SK-N-SH (cell line): ENCODE measurements at regions not wholly inside any gene's neighbourhood (a gene's known extent, or its start where the extent isn't known, plus 50 kb on each side); places are given as distances from the start of the nearest gene placed in this dataset.

Experiments
- CTCF ChIA-PET: fragments of 300-600, 350-600 bp; formaldehyde crosslinking; extraction: SDS; loops from one replicate; lab custom pipeline; 2021; lab: Yijun Ruan, JAX
- POLR2A ChIA-PET: fragments of 350-600 bp; sonication (Branson Sonifier 250); formaldehyde crosslinking; extraction: SDS; loops from one replicate; lab custom pipeline; 2020; ENCODE audit warnings: antibody characterized with exemption, inconsistent platforms; lab: Yijun Ruan, JAX
- DNase-seq: peaks from one replicate; pipeline ENCODE4 v3.0.0; 2012
- H2AFZ ChIP-seq: fragments of 200-600 bp; sonication (generic); 2 replicates; pipeline ENCODE4 v1.8.1; 2016; ENCODE audit warnings: antibody characterized with exemption, mild to moderate bottlenecking, low read depth
- H3F3A ChIP-seq: fragments of 200-600 bp; sonication (generic); replicated peaks from 2 replicates; pipeline ENCODE3; 2016; ENCODE audit warnings: antibody characterized with exemption, mild to moderate bottlenecking; ENCODE audit not compliant: insufficient read depth
- H3K27ac ChIP-seq, 2 experiments: fragments of 200-500 bp in 1 of 2; fragments of 200-600 bp in 1 of 2; sonication (Bioruptor generic) in 1 of 2; sonication (generic), shearing (Covaris generic) in 1 of 2; 2 replicates each; pipeline versions ENCODE4 v1.5.1 to v1.6.1; 2014 to 2016; ENCODE audit warnings: low read depth in 2 of 2, inconsistent platforms in 1 of 2, low read length in 1 of 2, mild to moderate bottlenecking in 1 of 2, mixed read lengths in 1 of 2
- H3K27me3 ChIP-seq: fragments of 200-600 bp; sonication (generic), shearing (Covaris generic); 2 replicates; pipeline ENCODE4 v1.6.1; 2016; ENCODE audit warnings: mixed run types; ENCODE audit not compliant: insufficient read depth
- H3K36me3 ChIP-seq, 2 experiments: fragments of 200-500 bp in 1 of 2; fragments of 200-600 bp in 1 of 2; sonication (Bioruptor generic) in 1 of 2; sonication (generic) in 1 of 2; replicated peaks in 1 of 2; 2 replicates each; pipeline versions ENCODE3 to v1.5.1; 2014 to 2016; ENCODE audit warnings: low read length in 1 of 2, mild to moderate bottlenecking in 1 of 2; ENCODE audit not compliant: insufficient read depth in 2 of 2, control insufficient read depth in 1 of 2
- H3K4me1 ChIP-seq, 2 experiments: fragments of 200-500 bp in 1 of 2; fragments of 200-600 bp in 1 of 2; sonication (Bioruptor generic) in 1 of 2; sonication (generic), shearing (Covaris generic) in 1 of 2; 2 replicates each; pipeline versions ENCODE4 v1.5.1 to v1.6.1; 2014 to 2016; ENCODE audit warnings: low read depth in 1 of 2, low read length in 1 of 2, mixed run types in 1 of 2; ENCODE audit not compliant: insufficient read depth in 2 of 2, control insufficient read depth in 1 of 2
- H3K4me2 ChIP-seq: fragments of 200-600 bp; sonication (generic), shearing (Covaris generic); 2 replicates; pipeline ENCODE4 v1.6.1; 2017; ENCODE audit warnings: mixed run types
- H3K4me3 ChIP-seq, 2 experiments: fragments of 200-500 bp in 1 of 2; fragments of 200-600 bp in 1 of 2; sonication (Bioruptor generic) in 1 of 2; sonication (generic), shearing (Covaris generic) in 1 of 2; 2 replicates each; pipeline versions ENCODE4 v1.5.1 to v1.8.1; 2014 to 2016; ENCODE audit warnings: low read depth in 2 of 2, inconsistent platforms in 1 of 2, low read length in 1 of 2, mild to moderate bottlenecking in 1 of 2, mixed read lengths in 1 of 2, moderate library complexity in 1 of 2
- H3K79me2 ChIP-seq: fragments of 200-600 bp; sonication (generic); 2 replicates; pipeline ENCODE4 v1.8.1; 2017; ENCODE audit warnings: mild to moderate bottlenecking; ENCODE audit not compliant: insufficient read depth
- H3K9ac ChIP-seq: fragments of 200-600 bp; sonication (generic); 2 replicates; pipeline ENCODE4 v1.6.1; 2017; ENCODE audit warnings: mixed run types
- H3K9me2 ChIP-seq: fragments of 200-600 bp; sonication (generic); 2 replicates; pipeline ENCODE4 v1.6.1; 2017; ENCODE audit warnings: mixed run types
- H3K9me3 ChIP-seq: fragments of 200-600 bp; sonication (generic); 2 replicates; pipeline ENCODE4 v1.6.1; 2017; ENCODE audit warnings: mixed run types, mild to moderate bottlenecking, moderate library complexity
- H4K20me1 ChIP-seq: fragments of 200-600 bp; sonication (generic); 2 replicates; pipeline ENCODE4 v1.6.1; 2017; ENCODE audit warnings: mild to moderate bottlenecking, mixed run types; ENCODE audit not compliant: insufficient read depth
- CHD2 ChIP-seq: fragments of 150-350 bp; IDR thresholded peaks from 2 replicates; pipeline ENCODE4 v1.6.1; 2018; ENCODE audit warnings: low read length; ENCODE audit not compliant: partially characterized antibody
- CTCF ChIP-seq: fragments of 200-600 bp; sonication (generic); IDR thresholded peaks from 2 replicates; pipeline ENCODE4 v1.6.1; 2017; ENCODE audit warnings: antibody characterized with exemption, mild to moderate bottlenecking, moderate library complexity
- ELF1 ChIP-seq: IDR thresholded peaks from 2 replicates; pipeline ENCODE4 v1.4.0; 2012
- EP300 ChIP-seq, 2 experiments: IDR thresholded peaks; 2 replicates each; pipeline versions ENCODE4 v1.4.0 to v1.6.1; 2012; ENCODE audit warnings: borderline replicate concordance in 1 of 2, low read depth in 1 of 2, low read length in 1 of 2
- FOXJ3 ChIP-seq: sonication (generic); formaldehyde crosslinking; IDR thresholded peaks from 2 replicates; pipeline ENCODE4 v1.5.1; 2020; ENCODE audit warnings: mild to moderate bottlenecking, missing genetic modification reagents
- FOXM1 ChIP-seq: IDR thresholded peaks from 2 replicates; pipeline ENCODE4 v1.4.0; 2012; ENCODE audit warnings: low read depth, mild to moderate bottlenecking
- JUND ChIP-seq: IDR thresholded peaks from 2 replicates; pipeline ENCODE4 v1.4.0; 2012
- MEF2A ChIP-seq: IDR thresholded peaks from 2 replicates; pipeline ENCODE4 v1.4.0; 2012; ENCODE audit warnings: low read depth, borderline replicate concordance
- NFIC ChIP-seq: IDR thresholded peaks from 2 replicates; pipeline ENCODE4 v1.4.0; 2012; ENCODE audit warnings: borderline replicate concordance
- POLR2AphosphoS5 ChIP-seq: IDR thresholded peaks from 2 replicates; pipeline ENCODE4 v1.6.1; 2012; ENCODE audit warnings: low read depth, low read length
- RAD21 ChIP-seq: IDR thresholded peaks from 2 replicates; pipeline ENCODE4 v1.6.1; 2012; ENCODE audit warnings: mild to moderate bottlenecking, low read length
- REST ChIP-seq: IDR thresholded peaks from 2 replicates; pipeline ENCODE4 v1.6.1; 2012; ENCODE audit warnings: mild to moderate bottlenecking, low read depth, low read length, moderate library complexity
- RFX5 ChIP-seq: IDR thresholded peaks from 2 replicates; pipeline ENCODE4 v1.6.1; 2012; ENCODE audit warnings: mild to moderate bottlenecking, improper control_type of control experiment, low read length
- SIN3A ChIP-seq: IDR thresholded peaks from 2 replicates; pipeline ENCODE4 v1.6.1; 2012; ENCODE audit warnings: low read depth, mild to moderate bottlenecking, low read length, moderate library complexity, borderline replicate concordance
- USF1 ChIP-seq: IDR thresholded peaks from 2 replicates; pipeline ENCODE4 v1.4.0; 2012; ENCODE audit warnings: low read depth, borderline replicate concordance
- WGBS: methylation state at CpG from one replicate; pipeline ENCODE4 v1.1.6; 2017; ENCODE audit warnings: low lambda C conversion rate; 5-methylcytosine and 5-hydroxymethylcytosine counted together
- TF ChIP-seq, protein P1 (sequence below): fragments of 150-350 bp; IDR thresholded peaks from 2 replicates; pipeline ENCODE4 v1.6.1; 2016; ENCODE audit warnings: mild to moderate bottlenecking, low read depth, low read length
- TF ChIP-seq, protein P2 (sequence below): fragments of 150-350 bp; IDR thresholded peaks from 2 replicates; pipeline ENCODE4 v1.6.1; 2017; ENCODE audit warnings: antibody characterized with exemption, low read length, low read depth, borderline replicate concordance
- TF ChIP-seq, protein P3 (sequence below): IDR thresholded peaks from 2 replicates; pipeline ENCODE4 v1.4.0; 2012; ENCODE audit warnings: low read depth

GRCh38 chr2:204353823-204354222 lies 191.5 kb upstream of the PARD3B start:
- no peaks in the 10 kb centered on the region for H3K36me3 ChIP-seq
- H3K27ac ChIP-seq: no peak overlapping the region
- no peaks in the 10 kb centered on the region for H3F3A ChIP-seq
- POLR2A ChIA-PET: no interaction called here
- no peak overlapping the region for H2AFZ ChIP-seq
- H3K27me3 ChIP-seq: no peaks in the 10 kb centered on the region
- 74% methylated on average over 4 of the region's 4 CpGs for WGBS
- CTCF ChIA-PET: interaction anchor here (1.5 kb wide), 1 partner anchor 10 kb away, joined by 3 read pairs; no protein-coding TSS in a partner anchor
- no peaks in the 10 kb centered on the region for H3K9me2 ChIP-seq
- no peaks in the 10 kb centered on the region for H3K79me2 ChIP-seq
- H3K9me3 ChIP-seq: no peaks in the 10 kb centered on the region
- DNase-seq: no peak
- no peak overlapping the region for H3K4me3 ChIP-seq
- H3K9ac ChIP-seq: no peak overlapping the region
- TF ChIP-seq FOXJ3 (CRISPR knock-in tag) (no peak), CTCF (no peak), ELF1 (no peak), RFX5 (no peak), NFIC (no peak)
- TF ChIP-seq, protein P1, sequence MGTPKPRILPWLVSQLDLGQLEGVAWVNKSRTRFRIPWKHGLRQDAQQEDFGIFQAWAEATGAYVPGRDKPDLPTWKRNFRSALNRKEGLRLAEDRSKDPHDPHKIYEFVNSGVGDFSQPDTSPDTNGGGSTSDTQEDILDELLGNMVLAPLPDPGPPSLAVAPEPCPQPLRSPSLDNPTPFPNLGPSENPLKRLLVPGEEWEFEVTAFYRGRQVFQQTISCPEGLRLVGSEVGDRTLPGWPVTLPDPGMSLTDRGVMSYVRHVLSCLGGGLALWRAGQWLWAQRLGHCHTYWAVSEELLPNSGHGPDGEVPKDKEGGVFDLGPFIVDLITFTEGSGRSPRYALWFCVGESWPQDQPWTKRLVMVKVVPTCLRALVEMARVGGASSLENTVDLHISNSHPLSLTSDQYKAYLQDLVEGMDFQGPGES: no peak
- TF ChIP-seq, protein P2, sequence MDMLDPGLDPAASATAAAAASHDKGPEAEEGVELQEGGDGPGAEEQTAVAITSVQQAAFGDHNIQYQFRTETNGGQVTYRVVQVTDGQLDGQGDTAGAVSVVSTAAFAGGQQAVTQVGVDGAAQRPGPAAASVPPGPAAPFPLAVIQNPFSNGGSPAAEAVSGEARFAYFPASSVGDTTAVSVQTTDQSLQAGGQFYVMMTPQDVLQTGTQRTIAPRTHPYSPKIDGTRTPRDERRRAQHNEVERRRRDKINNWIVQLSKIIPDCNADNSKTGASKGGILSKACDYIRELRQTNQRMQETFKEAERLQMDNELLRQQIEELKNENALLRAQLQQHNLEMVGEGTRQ: no peak
- H3K4me2 ChIP-seq: no peak overlapping the region
- peaks cover 0 to 7% of the 10 kb centered on the region in 2 experiments; a peak in 1 of 4 replicates for H3K4me1 ChIP-seq
- no peaks in the 10 kb centered on the region for H4K20me1 ChIP-seq

GRCh38 chr2:204354442-204354856 lies 190.8 kb upstream of the PARD3B start:
- WGBS: 32% methylated on average over 2 of the region's 2 CpGs
- Histone ChIP-seq H3K9ac (no peak overlapping the region), H3K9me2 (no peaks in the 10 kb centered on the region), H3K4me2 (no peak overlapping the region), H3K27ac (no peak overlapping the region), H3K79me2 (no peaks in the 10 kb centered on the region), H2AFZ (no peak overlapping the region), H3F3A (no peaks in the 10 kb centered on the region), H3K4me3 (no peak overlapping the region), H3K36me3 (no peaks in the 10 kb centered on the region), H3K9me3 (no peaks in the 10 kb centered on the region), H3K27me3 (no peaks in the 10 kb centered on the region), H3K4me1 (peaks cover 0 to 7% of the 10 kb centered on the region in 2 experiments; a peak in 1 of 4 replicates), H4K20me1 (no peaks in the 10 kb centered on the region)
- CTCF ChIA-PET: interaction anchor here (0.9 to 1.3 kb wide), 2 partner anchors 61 to 79 kb away, joined by 3 to 4 read pairs; no protein-coding TSS in a partner anchor
- no peak for DNase-seq
- POLR2A ChIA-PET: no interaction called here
- no peak for TF ChIP-seq FOXJ3 (CRISPR knock-in tag)
- no peak for TF ChIP-seq NFIC
- TF ChIP-seq SIN3A: no peak
- TF ChIP-seq POLR2AphosphoS5: no peak
- TF ChIP-seq, protein P1: no peak
- no peak for TF ChIP-seq JUND
- no peak for TF ChIP-seq REST
- no peak for TF ChIP-seq RFX5
- TF ChIP-seq USF1: no peak
- TF ChIP-seq ELF1: no peak
- TF ChIP-seq FOXM1: no peak
- TF ChIP-seq RAD21: no peak
- TF ChIP-seq CHD2: no peak
- TF ChIP-seq MEF2A: no peak
- TF ChIP-seq, protein P3, sequence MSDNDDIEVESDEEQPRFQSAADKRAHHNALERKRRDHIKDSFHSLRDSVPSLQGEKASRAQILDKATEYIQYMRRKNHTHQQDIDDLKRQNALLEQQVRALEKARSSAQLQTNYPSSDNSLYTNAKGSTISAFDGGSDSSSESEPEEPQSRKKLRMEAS: no peak
- TF ChIP-seq EP300 (IDR thresholded peaks at IDR 0.05; ENCODE audit: borderline replicate concordance in 1 of 2, low read depth in 1 of 2, low read length in 1 of 2): no peak
